DND-41 (cell line): ENCODE measurements at regions not wholly inside any gene's neighbourhood (a gene's known extent, or its start where the extent isn't known, plus 50 kb on each side); places are given as distances from the start of the nearest gene placed in this dataset.

Experiments used
- ATAC-seq: fragments of 200-7000 bp; cut with Tn5 transposase; 3 replicates; pipeline ENCODE4 v1.9.1; 2021; ENCODE audit warnings: low read depth; ENCODE audit not compliant: insufficient read depth
- DNase-seq: peaks from one replicate; pipeline ENCODE4 v3.0.0-alpha.2; 2020
- H2AFZ ChIP-seq: 2 replicates; pipeline ENCODE4 v1.6.0; 2012; ENCODE audit warnings: low read depth, low read length
- H3K27ac ChIP-seq: 2 replicates; pipeline ENCODE4 v1.5.1; 2012; ENCODE audit warnings: low read length, inconsistent platforms
- H3K27me3 ChIP-seq: fragments of 200-600 bp; sonication (generic); 2 replicates; pipeline ENCODE4 v1.6.0; 2012; ENCODE audit warnings: low read length, mild to moderate bottlenecking, inconsistent platforms; ENCODE audit not compliant: insufficient read depth, poor library complexity
- H3K36me3 ChIP-seq: 2 replicates; pipeline ENCODE4 v1.5.1; 2012; ENCODE audit warnings: low read length, inconsistent platforms; ENCODE audit not compliant: insufficient read depth
- H3K4me1 ChIP-seq: 2 replicates; pipeline ENCODE4 v1.5.1; 2012; ENCODE audit warnings: mild to moderate bottlenecking, low read length; ENCODE audit not compliant: insufficient read depth
- H3K4me2 ChIP-seq: 2 replicates; pipeline ENCODE4 v1.6.0; 2012; ENCODE audit warnings: mild to moderate bottlenecking, moderate library complexity, low read length, inconsistent platforms; ENCODE audit not compliant: insufficient read depth
- H3K4me3 ChIP-seq, 2 experiments: fragments of 200-600 bp in 1 of 2; shearing (Covaris generic) in 1 of 2; 2 replicates each; pipeline ENCODE4 v1.5.1; 2012 to 2016; ENCODE audit warnings: inconsistent platforms in 2 of 2, low read length in 2 of 2, mild to moderate bottlenecking in 2 of 2, low read depth in 1 of 2, moderate library complexity in 1 of 2
- H3K79me2 ChIP-seq: 2 replicates; pipeline ENCODE4 v1.6.0; 2012; ENCODE audit warnings: low read length, inconsistent platforms; ENCODE audit not compliant: insufficient read depth
- H3K9ac ChIP-seq: 2 replicates; pipeline ENCODE4 v1.6.0; 2012; ENCODE audit warnings: low read depth, mild to moderate bottlenecking, inconsistent platforms, low read length, moderate library complexity
- H3K9me3 ChIP-seq: 2 replicates; pipeline ENCODE4 v1.5.1; 2012; ENCODE audit warnings: low read length, moderate library complexity, mild to moderate bottlenecking, inconsistent platforms; ENCODE audit not compliant: insufficient read depth, severe bottlenecking
- H4K20me1 ChIP-seq: 2 replicates; pipeline ENCODE4 v1.6.0; 2012; ENCODE audit warnings: low read length; ENCODE audit not compliant: insufficient read depth
- EZH2 ChIP-seq: IDR thresholded peaks from 3 replicates; pipeline ENCODE4 v1.6.1; 2012; ENCODE audit warnings: borderline replicate concordance, low read depth, mild to moderate bottlenecking, moderate library complexity, low read length, inconsistent platforms; ENCODE audit not compliant: severe bottlenecking
- TF ChIP-seq, protein P1 (sequence below): IDR thresholded peaks from 2 replicates; pipeline ENCODE4 v1.5.1; 2012; ENCODE audit warnings: borderline replicate concordance, low read length, moderate library complexity, mild to moderate bottlenecking; ENCODE audit not compliant: poor library complexity, severe bottlenecking; ENCODE audit errors: extremely low read depth

DNA sequence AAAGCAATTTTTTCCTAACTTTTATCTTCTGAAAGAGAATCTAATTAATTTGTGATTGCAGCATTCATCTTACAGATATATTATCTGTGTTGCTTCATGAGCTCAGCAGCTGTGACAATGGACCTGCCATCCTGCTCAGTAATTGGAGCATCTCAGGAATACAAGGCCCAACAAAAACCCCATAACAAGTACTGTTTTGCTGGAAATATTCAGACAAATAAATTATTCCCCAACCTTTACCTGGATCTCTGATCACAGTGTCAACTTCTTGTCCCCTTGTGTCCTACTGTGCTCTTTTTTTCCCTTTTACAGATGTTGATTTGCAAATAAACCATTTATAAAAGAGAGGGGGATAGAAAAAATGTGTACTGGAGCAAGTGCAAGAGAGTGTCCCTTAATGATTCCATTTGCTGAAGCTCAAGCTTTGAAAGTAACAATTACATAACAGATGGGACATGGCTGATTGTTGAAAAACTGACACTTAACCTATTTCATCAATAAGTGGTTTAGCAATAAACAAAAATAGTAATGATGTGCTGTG, 1063.4 kb upstream of the GHITM start:
- no peak overlapping the region for H3K4me3 ChIP-seq
- no peak for ATAC-seq
- H4K20me1 ChIP-seq, result no peaks in the 10 kb centered on the region
- H3K9me3 ChIP-seq, result no peaks in the 10 kb centered on the region
- H3K36me3 ChIP-seq, result no peaks in the 10 kb centered on the region
- no peak overlapping the region for H2AFZ ChIP-seq
- H3K27ac ChIP-seq, result no peak overlapping the region
- H3K27me3 ChIP-seq, result no peaks in the 10 kb centered on the region
- DNase-seq, result no peak
- no peak overlapping the region for H3K4me2 ChIP-seq
- no peaks in the 10 kb centered on the region for H3K79me2 ChIP-seq
- H3K9ac ChIP-seq, result no peak overlapping the region
- no peak for TF ChIP-seq EZH2
- TF ChIP-seq, protein P1, sequence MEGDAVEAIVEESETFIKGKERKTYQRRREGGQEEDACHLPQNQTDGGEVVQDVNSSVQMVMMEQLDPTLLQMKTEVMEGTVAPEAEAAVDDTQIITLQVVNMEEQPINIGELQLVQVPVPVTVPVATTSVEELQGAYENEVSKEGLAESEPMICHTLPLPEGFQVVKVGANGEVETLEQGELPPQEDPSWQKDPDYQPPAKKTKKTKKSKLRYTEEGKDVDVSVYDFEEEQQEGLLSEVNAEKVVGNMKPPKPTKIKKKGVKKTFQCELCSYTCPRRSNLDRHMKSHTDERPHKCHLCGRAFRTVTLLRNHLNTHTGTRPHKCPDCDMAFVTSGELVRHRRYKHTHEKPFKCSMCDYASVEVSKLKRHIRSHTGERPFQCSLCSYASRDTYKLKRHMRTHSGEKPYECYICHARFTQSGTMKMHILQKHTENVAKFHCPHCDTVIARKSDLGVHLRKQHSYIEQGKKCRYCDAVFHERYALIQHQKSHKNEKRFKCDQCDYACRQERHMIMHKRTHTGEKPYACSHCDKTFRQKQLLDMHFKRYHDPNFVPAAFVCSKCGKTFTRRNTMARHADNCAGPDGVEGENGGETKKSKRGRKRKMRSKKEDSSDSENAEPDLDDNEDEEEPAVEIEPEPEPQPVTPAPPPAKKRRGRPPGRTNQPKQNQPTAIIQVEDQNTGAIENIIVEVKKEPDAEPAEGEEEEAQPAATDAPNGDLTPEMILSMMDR, result no peak
- no peaks in the 10 kb centered on the region for H3K4me1 ChIP-seq

DNA sequence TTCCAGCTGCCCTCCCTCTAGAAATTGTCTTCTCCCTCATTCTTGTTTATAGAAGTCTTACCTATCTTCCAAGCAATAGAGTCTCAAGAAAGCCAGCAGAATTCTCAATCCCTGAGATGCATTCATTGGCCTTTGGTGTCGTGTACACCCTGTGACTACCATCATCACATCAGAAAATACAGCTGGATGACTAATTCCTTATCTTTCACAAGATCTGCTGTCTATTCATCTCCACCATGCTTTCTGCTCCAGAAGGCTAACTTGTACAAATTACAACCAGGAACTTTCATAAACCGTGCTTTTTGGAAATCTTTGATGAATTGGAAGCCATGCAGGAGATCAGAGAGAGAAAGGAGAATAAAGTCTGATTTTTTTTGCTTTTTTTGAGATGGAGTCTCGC, 1062.9 kb upstream of the GHITM start:
- Histone ChIP-seq H3K36me3 (no peaks in the 10 kb centered on the region), H4K20me1 (no peaks in the 10 kb centered on the region), H3K9ac (no peak overlapping the region), H3K9me3 (no peaks in the 10 kb centered on the region), H3K79me2 (no peaks in the 10 kb centered on the region), H3K4me3 (no peak overlapping the region), H3K4me2 (no peak overlapping the region), H3K27me3 (no peaks in the 10 kb centered on the region), H3K27ac (no peak overlapping the region), H2AFZ (no peak overlapping the region), H3K4me1 (no peaks in the 10 kb centered on the region)
- TF ChIP-seq EZH2, result no peak
- TF ChIP-seq, protein P1, result no peak
- DNase-seq (no peak), ATAC-seq (no peak)

DNA sequence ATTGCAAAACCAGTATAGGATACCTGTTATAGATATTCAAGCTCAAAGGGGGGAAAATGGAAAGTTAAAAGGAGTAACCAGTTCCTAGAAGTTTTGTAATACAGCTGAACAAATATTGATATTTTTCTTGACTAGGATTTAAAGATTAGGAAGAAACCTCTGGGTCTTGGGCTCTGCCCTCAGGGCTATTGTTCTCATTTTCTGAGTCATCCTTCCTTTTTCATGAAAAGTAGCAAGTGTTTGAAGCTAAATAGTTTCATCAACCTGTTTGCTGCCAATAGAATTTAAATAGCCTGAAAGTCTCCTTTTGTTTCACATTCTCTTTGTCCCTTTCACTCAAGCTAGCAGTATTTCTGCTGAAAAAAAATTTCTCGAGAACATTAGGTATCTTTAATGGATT, 1061.1 kb upstream of the GHITM start:
- Histone ChIP-seq H3K79me2 (no peaks in the 10 kb centered on the region), H3K9ac (no peak overlapping the region), H2AFZ (no peak overlapping the region), H3K36me3 (no peaks in the 10 kb centered on the region), H3K9me3 (no peaks in the 10 kb centered on the region), H3K4me1 (no peaks in the 10 kb centered on the region), H3K27ac (no peak overlapping the region), H3K4me2 (no peak overlapping the region), H3K27me3 (no peaks in the 10 kb centered on the region), H3K4me3 (no peak overlapping the region), H4K20me1 (no peaks in the 10 kb centered on the region)
- DNase-seq, result no peak
- ATAC-seq, result no peak
- no peak for TF ChIP-seq EZH2
- TF ChIP-seq, protein P1, result no peak

DNA sequence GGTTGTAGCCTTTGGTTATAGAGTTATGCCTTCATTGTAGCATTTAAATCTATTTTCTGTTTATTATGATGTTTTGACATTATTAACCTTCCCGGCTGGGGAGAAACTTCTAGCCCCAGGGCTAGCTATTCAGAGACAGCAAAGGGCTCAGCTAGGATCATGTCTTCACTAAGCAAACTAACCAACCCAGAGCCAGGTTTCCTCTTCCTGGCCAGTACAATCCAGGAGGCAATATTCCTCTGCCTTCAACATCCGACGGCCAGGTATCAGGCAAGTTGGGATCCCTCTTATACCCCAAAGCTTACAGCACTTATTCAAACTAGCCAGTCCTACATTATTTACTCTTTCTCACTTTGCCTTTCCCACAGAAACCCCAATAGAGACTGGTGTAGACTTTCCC, 1060.7 kb upstream of the GHITM start:
- Histone ChIP-seq H3K27ac (no peak overlapping the region), H3K9ac (no peak overlapping the region), H3K4me2 (no peak overlapping the region)

More for the DNA sequence above, 1060.7 kb upstream of the GHITM start:
- Histone ChIP-seq H4K20me1 (no peaks in the 10 kb centered on the region), H3K79me2 (no peaks in the 10 kb centered on the region), H3K36me3 (no peaks in the 10 kb centered on the region), H3K27me3 (no peaks in the 10 kb centered on the region), H3K4me3 (no peak overlapping the region), H3K9me3 (no peaks in the 10 kb centered on the region), H2AFZ (no peak overlapping the region), H3K4me1 (no peaks in the 10 kb centered on the region)
- no peak for DNase-seq
- TF ChIP-seq, protein P1, result no peak
- TF ChIP-seq EZH2, result no peak
- ATAC-seq, result no peak
